HepG2 (cell line): ENCODE measurements at regions not wholly inside any gene's neighbourhood (a gene's known extent, or its start where the extent isn't known, plus 50 kb on each side); places are given as distances from the start of the nearest gene placed in this dataset.

Experiments used
- ATAC-seq: fragments of 200-7000 bp; cut with Tn5 transposase; 3 replicates; pipeline ENCODE4 v1.9.1; 2020; ENCODE audit warnings: mild to moderate bottlenecking, moderate library complexity
- BruUV-seq: library from RNA; stranded (reverse); fragments of 400-500 nt; replicated peaks from 2 replicates; lab custom pipeline; 2021; lab: Mats Ljungman, UMichigan
- CTCF ChIA-PET: fragments of 300-600 bp; formaldehyde crosslinking; extraction: SDS; loops from one replicate; lab custom pipeline; 2021; ENCODE audit warnings: low total read pairs, inconsistent platforms, low intra/inter-chr PET ratio; lab: Yijun Ruan, JAX
- POLR2A ChIA-PET: fragments of 350-600 bp; sonication (Branson Sonifier 250); formaldehyde crosslinking; loops from one replicate; lab custom pipeline; 2020; ENCODE audit warnings: antibody characterized with exemption, inconsistent platforms; lab: Yijun Ruan, JAX
- DNase-seq: peaks from one replicate; pipeline ENCODE4 v3.0.0-alpha.2; 2015; ENCODE audit warnings: low spot score
- FAIRE-seq: peaks from 3 replicates; lab custom pipeline; 2011; peaks lifted over from hg19 to GRCh38; lab: Jason Lieb, UNC
- H2AFZ ChIP-seq: one replicate; pipeline ENCODE4 v1.6.1; 2011; ENCODE audit warnings: low read length, inconsistent platforms
- H3K27ac ChIP-seq: fragments of 300-600 bp; 3 replicates; pipeline ENCODE4 v1.8.0; 2011; ENCODE audit warnings: mixed run types, mild to moderate bottlenecking, mixed read lengths, low read length, inconsistent platforms; ENCODE audit not compliant: insufficient read depth; ENCODE audit errors: extremely low read length
- H3K27me3 ChIP-seq, 2 experiments: fragments of 200-600 bp in 1 of 2; 2 replicates in 1 of 2; 3 replicates in 1 of 2; pipeline versions ENCODE4 v1.6.0 to v1.8.0; 2011; ENCODE audit warnings: low read length in 2 of 2, mild to moderate bottlenecking in 2 of 2, moderate library complexity in 2 of 2, inconsistent platforms in 1 of 2; ENCODE audit not compliant: insufficient read depth in 2 of 2, control insufficient read depth in 1 of 2
- H3K36me3 ChIP-seq, 2 experiments: fragments of 200-600 bp in 1 of 2; replicated peaks in 1 of 2; 2 replicates in 1 of 2; 3 replicates in 1 of 2; pipeline versions ENCODE4 v1.5.1 to v1.8.0; 2011; ENCODE audit warnings: low read length in 2 of 2, inconsistent platforms in 1 of 2; ENCODE audit not compliant: insufficient read depth in 2 of 2, control insufficient read depth in 1 of 2
- H3K4me1 ChIP-seq: 2 replicates; pipeline ENCODE4 v1.5.1; 2012; ENCODE audit warnings: low read length, inconsistent platforms; ENCODE audit not compliant: insufficient read depth
- H3K4me2 ChIP-seq: 2 replicates; pipeline ENCODE4 v1.6.0; 2011; ENCODE audit warnings: low read depth, low read length, inconsistent platforms
- H3K4me3 ChIP-seq, 3 experiments: fragments of 200-600 bp in 1 of 3; sonication (generic), shearing (Covaris generic) in 1 of 3; replicated peaks in 1 of 3; 2 replicates each; pipeline ENCODE4 v1.5.1; 2011 to 2016; ENCODE audit warnings: low read length in 3 of 3, inconsistent platforms in 2 of 3, low read depth in 2 of 3, mild to moderate bottlenecking in 2 of 3, control low read depth in 1 of 3, mixed read lengths in 1 of 3; ENCODE audit not compliant: insufficient read depth in 1 of 3
- H3K79me2 ChIP-seq: one replicate; pipeline ENCODE4 v1.6.1; 2011; ENCODE audit warnings: low read length, inconsistent platforms; ENCODE audit not compliant: insufficient read depth
- H3K9ac ChIP-seq: 2 replicates; pipeline ENCODE4 v1.6.0; 2011; ENCODE audit warnings: mild to moderate bottlenecking, low read depth, low read length, inconsistent platforms; ENCODE audit not compliant: insufficient read depth
- H3K9me3 ChIP-seq: 2 replicates; pipeline ENCODE4 v1.5.1; 2012; ENCODE audit warnings: mild to moderate bottlenecking, low read length
- H4K20me1 ChIP-seq: 2 replicates; pipeline ENCODE4 v1.6.0; 2011; ENCODE audit warnings: inconsistent platforms, mild to moderate bottlenecking, low read length, moderate library complexity; ENCODE audit not compliant: insufficient read depth
- ARID4A ChIP-seq: sonication (generic); formaldehyde crosslinking; IDR thresholded peaks from 2 replicates; pipeline ENCODE4 v1.5.0; 2020; ENCODE audit warnings: mild to moderate bottlenecking, missing genetic modification reagents, borderline replicate concordance
- FOXA3 ChIP-seq: IDR thresholded peaks from 2 replicates; pipeline ENCODE4 v1.6.1; 2016; ENCODE audit warnings: missing genetic modification reagents, missing compliant biosample characterization
- HBP1 ChIP-seq: IDR thresholded peaks from 2 replicates; pipeline ENCODE4 v1.6.1; 2016; ENCODE audit warnings: low read depth, control low read depth
- HHEX ChIP-seq: IDR thresholded peaks from 2 replicates; pipeline ENCODE4 v1.6.1; 2016; ENCODE audit warnings: control low read depth
- IKZF4 ChIP-seq: sonication (generic); formaldehyde crosslinking; IDR thresholded peaks from 2 replicates; pipeline ENCODE4 v1.5.1; 2020; ENCODE audit warnings: borderline replicate concordance, mild to moderate bottlenecking, low read depth, missing genetic modification reagents; ENCODE audit errors: not compliant biosample characterization
- MAFF ChIP-seq: IDR thresholded peaks from 2 replicates; pipeline ENCODE4 v1.6.1; 2011; ENCODE audit warnings: low read depth, low read length, improper control_type of control experiment
- NFE2L2 ChIP-seq: fragments of 150-350 bp; IDR thresholded peaks from 2 replicates; pipeline ENCODE4 v1.6.1; 2014; ENCODE audit warnings: low read length
- RFX1 ChIP-seq: fragments of 450-650 bp; IDR thresholded peaks from 2 replicates; pipeline ENCODE4 v1.6.1; 2017
- RFXAP ChIP-seq: sonication (generic); formaldehyde crosslinking; IDR thresholded peaks from 2 replicates; pipeline ENCODE4 v1.4.0; 2020; ENCODE audit warnings: missing genetic modification reagents, borderline replicate concordance
- SALL2 ChIP-seq: sonication (generic); formaldehyde crosslinking; IDR thresholded peaks from 2 replicates; pipeline ENCODE4 v1.8.1; 2023; ENCODE audit warnings: mild to moderate bottlenecking, missing genetic modification reagents, inconsistent platforms
- SMAD3 ChIP-seq: sonication (generic); formaldehyde crosslinking; IDR thresholded peaks from 2 replicates; pipeline ENCODE4 v1.4.0; 2020; ENCODE audit warnings: missing genetic modification reagents
- TAF15 ChIP-seq: fragments of 200-400 bp; formaldehyde crosslinking; IDR thresholded peaks from one replicate; pipeline ENCODE4 v1.6.1; 2018; ENCODE audit warnings: mild to moderate bottlenecking, low read depth, low read length; ENCODE audit not compliant: poor library complexity, severe bottlenecking
- ZNF24 ChIP-seq: fragments of 450-650 bp; IDR thresholded peaks from 2 replicates; pipeline ENCODE4 v1.6.1; 2017; ENCODE audit warnings: antibody characterized with exemption, mild to moderate bottlenecking
- ZNF317 ChIP-seq: sonication (generic); formaldehyde crosslinking; IDR thresholded peaks from 2 replicates; pipeline ENCODE4 v1.5.0; 2020; ENCODE audit warnings: mild to moderate bottlenecking, missing genetic modification reagents
- ZNF33B ChIP-seq: sonication (generic); formaldehyde crosslinking; IDR thresholded peaks from 2 replicates; pipeline ENCODE4 v1.5.1; 2020; ENCODE audit warnings: mild to moderate bottlenecking, missing genetic modification reagents
- ZNF597 ChIP-seq: sonication (generic); formaldehyde crosslinking; IDR thresholded peaks from 2 replicates; pipeline ENCODE4 v1.5.0; 2020; ENCODE audit warnings: missing genetic modification reagents
- WGBS: methylation state at CpG from one replicate; pipeline ENCODE4 v1.1.6; 2017; ENCODE audit warnings: low lambda C conversion rate; 5-methylcytosine and 5-hydroxymethylcytosine counted together
- in situ Hi-C: cut with HindIII; loops from 2 replicates; pipeline ENCODE4 v1.10.0; 2017; ENCODE audit warnings: low pct_unique_long_range_greater_than_20kb; ENCODE audit not compliant: extremely low pct_ligation_motif_present
- intact Hi-C: fragments of 100-400 bp; cut with micrococcal nuclease; formaldehyde crosslinking; loops from one replicate; pipeline ENCODE4 v1.10.0; 2022; ENCODE audit not compliant: unreplicated experiment

- in situ Hi-C loops (no loop called here), intact Hi-C loops (no loop called here)
Measured at GRCh38 chr14:26138764-26139445, 458.9 kb downstream of the NOVA1 start.

More at GRCh38 chr14:26138764-26139445, 458.9 kb downstream of the NOVA1 start:
- ATAC-seq (no peak), DNase-seq (no peak), FAIRE-seq (no peak)
- no peaks in the 10 kb centered on the region for H3K36me3 ChIP-seq
- CTCF ChIA-PET, result no interaction called here
- no peak overlapping the region for H3K9ac ChIP-seq
- no peak overlapping the region for H3K4me2 ChIP-seq
- WGBS, result 7% methylated on average over 2 of the region's 2 CpGs
- no peak overlapping the region for H3K27ac ChIP-seq
- no peak for TF ChIP-seq HHEX
- no peak for TF ChIP-seq RFXAP
- no peak for TF ChIP-seq ZNF24
- no peak for TF ChIP-seq ZNF33B (CRISPR knock-in tag)
- TF ChIP-seq NFE2L2, result peak; percentile 66; the same call in 1 of the 2 replicates
- no peak for TF ChIP-seq IKZF4
- TF ChIP-seq SALL2 (CRISPR knock-in tag), result no peak
- 0 out of 2 replicates have a peak, but pooled peaks have one; percentile 0 for TF ChIP-seq MAFF
- no peak for TF ChIP-seq ZNF597
- no peak for TF ChIP-seq ARID4A
- TF ChIP-seq SMAD3 (CRISPR knock-in tag), result no peak
- TF ChIP-seq RFX1, result no peak
- TF ChIP-seq FOXA3 (CRISPR knock-in tag), result no peak
- TF ChIP-seq HBP1 (CRISPR knock-in tag), result no peak
- TF ChIP-seq TAF15, result no peak
- no peak for TF ChIP-seq ZNF317
- POLR2A ChIA-PET, result no interaction called here
- no peaks in the 10 kb centered on the region for H4K20me1 ChIP-seq
- no peak overlapping the region for H2AFZ ChIP-seq
- no peak overlapping the region for H3K4me3 ChIP-seq
- H3K27me3 ChIP-seq, result no peaks in the 10 kb centered on the region
- H3K9me3 ChIP-seq, result peaks cover 99% of the 10 kb centered on the region
- no TSS peak for BruUV-seq
- H3K79me2 ChIP-seq, result no peaks in the 10 kb centered on the region
- H3K4me1 ChIP-seq, result no peaks in the 10 kb centered on the region
